ENCODE measurements at regions not wholly inside any gene's neighbourhood (a gene's known extent, or its start where the extent isn't known, plus 50 kb on each side); places are given as distances from the start of the nearest gene placed in this dataset.

GRCh38 chr6:130518588-130518987 lies 152.8 kb downstream of the TMEM200A start:
- peaks cover 3% of the 10 kb centered on the region for H3K4me1 ChIP-seq (ENCODE audit: control insufficient read depth, insufficient read depth, low read length, unreplicated experiment)
- H3K4me3 ChIP-seq (ENCODE audit: low read depth, low read length) = no peak overlapping the region
- H3K27me3 ChIP-seq (ENCODE audit: insufficient read depth, low read length) = no peaks in the 10 kb centered on the region
- H3K27ac ChIP-seq (ENCODE audit: low read depth, low read length) = no peak overlapping the region
- no peak overlapping the region for H2AFZ ChIP-seq (ENCODE audit: low read length, unreplicated experiment)
- no peaks in the 10 kb centered on the region for H3K36me3 ChIP-seq (ENCODE audit: insufficient read depth, low read length)
- no peaks in the 10 kb centered on the region for H3K79me2 ChIP-seq (ENCODE audit: control insufficient read depth, insufficient read depth, low read length, unreplicated experiment)

- Histone ChIP-seq H3K79me2 (ENCODE audit: control insufficient read depth, insufficient read depth, low read length, unreplicated experiment) (no peaks in the 10 kb centered on the region), H3K4me1 (ENCODE audit: control insufficient read depth, insufficient read depth, low read length, unreplicated experiment) (peaks cover 3% of the 10 kb centered on the region), H3K27ac (ENCODE audit: low read depth, low read length) (no peak overlapping the region), H3K27me3 (ENCODE audit: insufficient read depth, low read length) (no peaks in the 10 kb centered on the region), H2AFZ (ENCODE audit: low read length, unreplicated experiment) (no peak overlapping the region), H3K4me3 (ENCODE audit: low read depth, low read length) (no peak overlapping the region), H3K36me3 (ENCODE audit: insufficient read depth, low read length) (no peaks in the 10 kb centered on the region)
These were observed 154.4 kb downstream of the TMEM200A start for GRCh38 chr6:130520221-130520620.

GRCh38 chr6:130520801-130521200 lies 155.0 kb downstream of the TMEM200A start:
- H3K27me3 ChIP-seq (ENCODE audit: insufficient read depth, low read length) = no peaks in the 10 kb centered on the region
- H3K79me2 ChIP-seq (ENCODE audit: control insufficient read depth, insufficient read depth, low read length, unreplicated experiment) = no peaks in the 10 kb centered on the region
- no peak overlapping the region for H3K4me3 ChIP-seq (ENCODE audit: low read depth, low read length)
- H3K27ac ChIP-seq (ENCODE audit: low read depth, low read length) = no peak overlapping the region
- no peak overlapping the region for H2AFZ ChIP-seq (ENCODE audit: low read length, unreplicated experiment)
- H3K4me1 ChIP-seq (ENCODE audit: control insufficient read depth, insufficient read depth, low read length, unreplicated experiment) = peaks cover 3% of the 10 kb centered on the region
- H3K36me3 ChIP-seq (ENCODE audit: insufficient read depth, low read length) = no peaks in the 10 kb centered on the region

GRCh38 chr6:130524552-130524951 lies 158.7 kb downstream of the TMEM200A start:
- H3K27me3 ChIP-seq (ENCODE audit: insufficient read depth, low read length) = no peaks in the 10 kb centered on the region
- no peak overlapping the region for H2AFZ ChIP-seq (ENCODE audit: low read length, unreplicated experiment)
- H3K27ac ChIP-seq (ENCODE audit: low read depth, low read length) = no peak overlapping the region
- no peaks in the 10 kb centered on the region for H3K4me1 ChIP-seq (ENCODE audit: control insufficient read depth, insufficient read depth, low read length, unreplicated experiment)
- no peaks in the 10 kb centered on the region for H3K36me3 ChIP-seq (ENCODE audit: insufficient read depth, low read length)
- no peak overlapping the region for H3K4me3 ChIP-seq (ENCODE audit: low read depth, low read length)
- no peaks in the 10 kb centered on the region for H3K79me2 ChIP-seq (ENCODE audit: control insufficient read depth, insufficient read depth, low read length, unreplicated experiment)

DNA sequence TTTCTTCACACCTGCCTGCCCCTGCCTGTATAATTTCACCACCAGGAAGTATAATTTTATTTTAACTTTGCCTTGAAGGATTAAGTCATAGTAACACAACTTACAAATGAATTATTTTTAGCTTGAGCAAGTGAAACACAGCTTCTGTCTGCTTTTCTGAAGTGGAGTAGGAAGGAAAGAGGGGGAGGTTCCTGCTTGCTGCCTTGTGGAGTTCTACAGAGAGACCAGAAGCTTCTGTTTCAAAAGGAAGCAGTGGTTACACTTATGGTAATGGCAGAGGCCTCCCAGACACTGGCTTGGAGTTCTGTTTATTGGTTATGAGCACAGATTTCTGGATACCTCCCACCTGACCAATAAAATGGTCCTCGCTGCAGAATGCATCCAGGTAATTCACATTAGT lies 159.6 kb downstream of the TMEM200A start:
- H3K4me3 ChIP-seq (ENCODE audit: low read depth, low read length) = no peak overlapping the region
- H3K27me3 ChIP-seq (ENCODE audit: insufficient read depth, low read length) = no peaks in the 10 kb centered on the region
- no peaks in the 10 kb centered on the region for H3K79me2 ChIP-seq (ENCODE audit: control insufficient read depth, insufficient read depth, low read length, unreplicated experiment)
- H2AFZ ChIP-seq (ENCODE audit: low read length, unreplicated experiment) = no peak overlapping the region
- H3K4me1 ChIP-seq (ENCODE audit: control insufficient read depth, insufficient read depth, low read length, unreplicated experiment) = no peaks in the 10 kb centered on the region
- H3K27ac ChIP-seq (ENCODE audit: low read depth, low read length) = no peak overlapping the region
- no peaks in the 10 kb centered on the region for H3K36me3 ChIP-seq (ENCODE audit: insufficient read depth, low read length)

GRCh38 chr6:130526466-130526865 lies 160.6 kb downstream of the TMEM200A start:
- no peak overlapping the region for H3K27ac ChIP-seq (ENCODE audit: low read depth, low read length)
- H3K4me1 ChIP-seq (ENCODE audit: control insufficient read depth, insufficient read depth, low read length, unreplicated experiment) = no peaks in the 10 kb centered on the region
- H2AFZ ChIP-seq (ENCODE audit: low read length, unreplicated experiment) = no peak overlapping the region
- no peaks in the 10 kb centered on the region for H3K36me3 ChIP-seq (ENCODE audit: insufficient read depth, low read length)
- H3K4me3 ChIP-seq (ENCODE audit: low read depth, low read length) = no peak overlapping the region
- H3K79me2 ChIP-seq (ENCODE audit: control insufficient read depth, insufficient read depth, low read length, unreplicated experiment) = no peaks in the 10 kb centered on the region
- no peaks in the 10 kb centered on the region for H3K27me3 ChIP-seq (ENCODE audit: insufficient read depth, low read length)

- no peaks in the 10 kb centered on the region for H3K27me3 ChIP-seq (ENCODE audit: insufficient read depth, low read length)
- no peak overlapping the region for H2AFZ ChIP-seq (ENCODE audit: low read length, unreplicated experiment)
- no peak overlapping the region for H3K4me3 ChIP-seq (ENCODE audit: low read depth, low read length)
- no peaks in the 10 kb centered on the region for H3K36me3 ChIP-seq (ENCODE audit: insufficient read depth, low read length)
- no peaks in the 10 kb centered on the region for H3K79me2 ChIP-seq (ENCODE audit: control insufficient read depth, insufficient read depth, low read length, unreplicated experiment)
- H3K27ac ChIP-seq (ENCODE audit: low read depth, low read length) = no peak overlapping the region
- H3K4me1 ChIP-seq (ENCODE audit: control insufficient read depth, insufficient read depth, low read length, unreplicated experiment) = no peaks in the 10 kb centered on the region
These were observed 161.4 kb downstream of the TMEM200A start for GRCh38 chr6:130527173-130527572.

DNA sequence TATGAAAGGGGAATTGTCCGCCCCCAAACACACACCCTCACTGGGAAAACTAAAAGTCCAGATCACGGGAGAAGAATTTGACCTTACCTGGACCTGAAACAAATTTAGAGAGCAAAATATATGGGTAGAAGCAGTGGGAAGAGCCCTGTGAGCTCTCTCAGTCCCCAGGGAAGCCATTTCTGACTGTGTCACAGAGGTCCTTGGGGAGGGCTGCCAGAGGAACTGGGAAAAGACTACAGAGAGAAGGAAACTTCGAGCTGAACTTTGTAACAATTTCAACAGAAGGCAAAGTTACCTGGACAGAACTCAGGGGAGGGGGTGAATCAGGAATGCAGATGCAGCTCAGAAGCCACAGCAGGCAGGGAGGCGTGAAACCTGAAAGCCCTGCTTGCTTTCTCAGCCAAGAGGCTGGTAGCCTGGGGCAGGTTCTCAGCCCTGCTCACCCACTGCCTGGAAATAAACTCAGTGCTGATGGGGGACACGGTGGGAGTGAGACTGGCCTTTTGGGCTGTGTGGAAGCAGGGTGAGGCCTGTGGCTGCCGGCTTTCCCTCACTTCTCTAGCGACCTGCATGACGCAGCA lies 163.8 kb downstream of the TMEM200A start:
- Histone ChIP-seq H3K79me2 (ENCODE audit: control insufficient read depth, insufficient read depth, low read length, unreplicated experiment) (no peaks in the 10 kb centered on the region), H3K4me1 (ENCODE audit: control insufficient read depth, insufficient read depth, low read length, unreplicated experiment) (no peaks in the 10 kb centered on the region), H3K27me3 (ENCODE audit: insufficient read depth, low read length) (no peaks in the 10 kb centered on the region), H2AFZ (ENCODE audit: low read length, unreplicated experiment) (no peak overlapping the region), H3K4me3 (ENCODE audit: low read depth, low read length) (no peak overlapping the region), H3K36me3 (ENCODE audit: insufficient read depth, low read length) (no peaks in the 10 kb centered on the region), H3K27ac (ENCODE audit: low read depth, low read length) (no peak overlapping the region)

- Histone ChIP-seq H3K36me3 (ENCODE audit: insufficient read depth, low read length) (no peaks in the 10 kb centered on the region), H3K27ac (ENCODE audit: low read depth, low read length) (no peak overlapping the region), H3K79me2 (ENCODE audit: control insufficient read depth, insufficient read depth, low read length, unreplicated experiment) (no peaks in the 10 kb centered on the region), H3K4me3 (ENCODE audit: low read depth, low read length) (no peak overlapping the region), H3K4me1 (ENCODE audit: control insufficient read depth, insufficient read depth, low read length, unreplicated experiment) (no peaks in the 10 kb centered on the region), H3K27me3 (ENCODE audit: insufficient read depth, low read length) (no peaks in the 10 kb centered on the region), H2AFZ (ENCODE audit: low read length, unreplicated experiment) (no peak overlapping the region)
These were observed 168.8 kb downstream of the TMEM200A start for GRCh38 chr6:130534627-130535026.

GRCh38 chr6:130535242-130535641 lies 169.4 kb downstream of the TMEM200A start:
- Histone ChIP-seq H3K4me1 (ENCODE audit: control insufficient read depth, insufficient read depth, low read length, unreplicated experiment) (no peaks in the 10 kb centered on the region), H2AFZ (ENCODE audit: low read length, unreplicated experiment) (no peak overlapping the region), H3K27me3 (ENCODE audit: insufficient read depth, low read length) (no peaks in the 10 kb centered on the region), H3K79me2 (ENCODE audit: control insufficient read depth, insufficient read depth, low read length, unreplicated experiment) (no peaks in the 10 kb centered on the region), H3K4me3 (ENCODE audit: low read depth, low read length) (no peak overlapping the region), H3K27ac (ENCODE audit: low read depth, low read length) (no peak overlapping the region), H3K36me3 (ENCODE audit: insufficient read depth, low read length) (no peaks in the 10 kb centered on the region)

DNA sequence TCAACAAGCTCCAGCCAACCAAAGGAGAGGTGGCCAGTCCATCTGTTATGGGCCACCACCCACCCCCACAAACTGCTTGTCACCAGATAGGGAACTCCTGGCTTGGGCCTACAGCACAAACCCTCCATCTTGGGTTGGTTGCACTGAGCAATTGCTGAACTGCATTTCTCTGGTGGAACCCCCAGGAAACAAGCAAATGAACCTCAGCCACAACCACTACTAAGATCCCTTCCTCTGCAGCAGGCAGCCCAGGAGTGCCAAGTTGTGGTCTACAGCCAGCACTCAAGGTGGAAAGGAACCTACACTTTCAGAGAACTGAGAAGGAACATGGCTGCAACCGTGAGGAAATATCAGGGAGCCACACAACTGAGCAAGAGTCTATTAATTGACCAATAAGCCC lies 171.6 kb downstream of the TMEM200A start:
- Histone ChIP-seq H3K27me3 (ENCODE audit: insufficient read depth, low read length) (no peaks in the 10 kb centered on the region), H3K4me3 (ENCODE audit: low read depth, low read length) (no peak overlapping the region), H3K79me2 (ENCODE audit: control insufficient read depth, insufficient read depth, low read length, unreplicated experiment) (no peaks in the 10 kb centered on the region), H2AFZ (ENCODE audit: low read length, unreplicated experiment) (no peak overlapping the region), H3K4me1 (ENCODE audit: control insufficient read depth, insufficient read depth, low read length, unreplicated experiment) (no peaks in the 10 kb centered on the region), H3K36me3 (ENCODE audit: insufficient read depth, low read length) (no peaks in the 10 kb centered on the region), H3K27ac (ENCODE audit: low read depth, low read length) (no peak overlapping the region)

All from ACC112 (cell line).